Stimulated activated CD4-positive, alpha-beta T cell treated with anti-CD3 and anti-CD28 coated beads, Interleukin-15, amount 100 ng/mL, for 24 hours (primary cell): ENCODE measurements at regions not wholly inside any gene's neighbourhood (a gene's known extent, or its start where the extent isn't known, plus 50 kb on each side); places are given as distances from the start of the nearest gene placed in this dataset.

Source experiments
- DNase-seq: peaks from one replicate; pipeline ENCODE4 v3.0.0-alpha.2; 2020

- no peak for DNase-seq
Measured at GRCh38 chr4:83170952-83171399, 56.4 kb upstream of the PLAC8 start.
